Activated CD4-positive, alpha-beta T cell treated with anti-CD3 and anti-CD28 coated beads, Interleukin-2, amount 10 ng/mL, durations not matched to agents 7 days and 5 days (primary cell): ENCODE measurements at regions not wholly inside any gene's neighbourhood (a gene's known extent, or its start where the extent isn't known, plus 50 kb on each side); places are given as distances from the start of the nearest gene placed in this dataset.
"Not testable (repeated sequence)": the region's sequence is repeated elsewhere in the genome, so short reads cannot be mapped to it uniquely, and the experiment has no call there.

Source experiments
- CTCF ChIA-PET: fragments of 350-600 bp; sonication (Branson Sonifier 250); formaldehyde crosslinking; loops from one replicate; lab custom pipeline; 2021; ENCODE audit warnings: antibody characterized with exemption; lab: Charles Lee
- POLR2A ChIA-PET: fragments of 350-600 bp; sonication (Branson Sonifier 250); formaldehyde crosslinking; loops from one replicate; lab custom pipeline; 2021; ENCODE audit warnings: antibody characterized with exemption; lab: Charles Lee
- DNase-seq: peaks from one replicate; pipeline ENCODE4 v3.0.0-alpha.2; 2020
- H3K27ac Mint-ChIP-seq: one replicate; pipeline ENCODE4 v1.8.0; 2021; ENCODE audit warnings: mild to moderate bottlenecking, moderate library complexity, mixed read lengths
- H3K27me3 Mint-ChIP-seq: one replicate; pipeline ENCODE4 v1.8.0; 2021; ENCODE audit warnings: mixed read lengths
- H3K36me3 Mint-ChIP-seq: one replicate; pipeline ENCODE4 v1.8.0; 2021; ENCODE audit warnings: low read depth, mixed read lengths
- H3K4me1 Mint-ChIP-seq: one replicate; pipeline ENCODE4 v1.8.0; 2021; ENCODE audit warnings: mixed read lengths
- H3K4me3 Mint-ChIP-seq: one replicate; pipeline ENCODE4 v1.8.0; 2021; ENCODE audit warnings: mild to moderate bottlenecking, moderate library complexity, mixed read lengths
- H3K9me3 Mint-ChIP-seq: one replicate; pipeline ENCODE4 v1.8.0; 2021; ENCODE audit warnings: mixed read lengths

GRCh38 chr4:17033768-17034181 lies 135.3 kb upstream of the LDB2 start:
- Mint-ChIP-seq H3K4me3 (no peak overlapping the region), H3K36me3 (no peaks in the 10 kb centered on the region), H3K27ac (no peak overlapping the region), H3K27me3 (peaks cover 2% of the 10 kb centered on the region), H3K4me1 (no peaks in the 10 kb centered on the region), H3K9me3 (no peaks in the 10 kb centered on the region)
- ChIA-PET POLR2A (no interaction called here), CTCF (no interaction called here)
- DNase-seq = no peak

GRCh38 chr4:17033025-17033767 lies 134.8 kb upstream of the LDB2 start:
- CTCF ChIA-PET = no interaction called here

GRCh38 chr4:17030543-17030942 lies 132.1 kb upstream of the LDB2 start:
- DNase-seq = no peak
- Mint-ChIP-seq H3K27me3 (peaks cover 7% of the 10 kb centered on the region), H3K9me3 (no peaks in the 10 kb centered on the region), H3K36me3 (no peaks in the 10 kb centered on the region), H3K4me3 (no peak overlapping the region), H3K4me1 (no peaks in the 10 kb centered on the region), H3K27ac (no peak overlapping the region)
- POLR2A ChIA-PET = no interaction called here
- CTCF ChIA-PET = no interaction called here

More at GRCh38 chr4:17033025-17033767, 134.8 kb upstream of the LDB2 start:
- Mint-ChIP-seq H3K4me1 (no peaks in the 10 kb centered on the region), H3K27me3 (peaks cover 2% of the 10 kb centered on the region), H3K9me3 (no peaks in the 10 kb centered on the region), H3K36me3 (no peaks in the 10 kb centered on the region), H3K4me3 (no peak overlapping the region), H3K27ac (no peak overlapping the region)
- POLR2A ChIA-PET = no interaction called here
- DNase-seq = no peak

DNA sequence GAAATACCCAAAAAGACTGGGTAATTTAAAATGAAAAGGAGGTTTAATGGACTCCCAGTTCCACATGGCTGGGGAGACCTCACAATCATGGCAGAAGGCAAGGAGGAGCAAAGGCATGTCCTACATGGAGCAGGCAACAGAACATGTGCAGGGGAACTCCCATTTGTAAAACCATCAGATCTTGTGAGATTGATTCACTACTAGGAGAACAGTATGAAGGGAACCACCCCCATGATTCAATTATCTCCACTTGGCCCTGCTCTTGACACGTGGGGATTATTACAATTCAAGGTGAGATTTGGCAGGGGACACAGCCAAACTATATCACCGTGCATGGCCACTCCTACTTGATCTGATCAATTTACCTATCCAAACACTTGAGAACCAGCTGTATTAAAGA lies 131.5 kb upstream of the LDB2 start:
- peaks cover 6% of the 10 kb centered on the region for H3K27me3 Mint-ChIP-seq

DNA sequence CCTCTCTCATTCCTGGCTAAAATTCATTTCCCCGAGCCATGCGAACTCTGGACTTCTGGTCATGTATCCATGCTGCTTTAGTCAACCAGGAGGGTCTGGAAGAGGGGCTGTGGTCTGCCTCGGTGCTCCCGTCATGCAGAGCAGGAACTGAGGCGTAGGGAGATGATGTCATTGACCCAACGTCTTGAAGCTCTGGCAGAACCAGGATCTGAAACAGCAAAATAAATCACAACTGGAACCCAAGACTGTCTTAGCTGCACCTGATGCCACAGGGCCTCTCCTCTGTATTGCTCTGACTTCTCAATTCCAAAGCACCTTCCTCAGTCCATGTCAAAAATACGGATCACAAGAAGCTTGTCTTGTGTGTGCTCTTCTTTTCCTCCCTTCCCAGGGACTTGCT lies 131.0 kb upstream of the LDB2 start:
- Mint-ChIP-seq H3K27me3 (peaks cover 5% of the 10 kb centered on the region), H3K4me1 (no peaks in the 10 kb centered on the region), H3K4me3 (no peak overlapping the region), H3K27ac (no peak overlapping the region), H3K36me3 (no peaks in the 10 kb centered on the region), H3K9me3 (no peaks in the 10 kb centered on the region)
- CTCF ChIA-PET = no interaction called here
- POLR2A ChIA-PET = no interaction called here
- DNase-seq = no peak

More for the DNA sequence above, 131.5 kb upstream of the LDB2 start:
- H3K4me3 Mint-ChIP-seq = no peak overlapping the region
- ChIA-PET POLR2A (no interaction called here), CTCF (no interaction called here)
- DNase-seq = no peak
- no peak overlapping the region for H3K27ac Mint-ChIP-seq
- H3K36me3 Mint-ChIP-seq = no peaks in the 10 kb centered on the region
- no peaks in the 10 kb centered on the region for H3K9me3 Mint-ChIP-seq
- no peaks in the 10 kb centered on the region for H3K4me1 Mint-ChIP-seq

DNA sequence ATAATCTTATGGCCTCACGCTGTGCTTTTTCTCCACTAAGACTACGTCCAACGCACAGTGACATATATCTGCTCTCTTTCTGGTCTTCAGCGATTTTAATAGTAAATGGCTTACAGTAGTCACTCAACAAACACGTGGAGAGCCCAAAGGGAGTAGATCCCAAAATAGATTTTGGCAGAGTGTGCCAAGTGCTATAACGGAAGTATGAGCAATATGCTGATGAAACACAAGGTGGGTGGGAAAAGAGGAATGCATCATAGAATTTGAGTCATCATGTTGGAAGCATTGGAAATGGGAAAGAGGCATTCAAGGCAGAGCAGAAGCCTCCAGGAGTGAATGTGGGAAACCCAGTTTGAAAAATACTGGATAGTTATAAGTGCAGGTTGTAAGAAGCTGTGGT lies 129.1 kb upstream of the LDB2 start:
- H3K27me3 Mint-ChIP-seq = peaks cover 5% of the 10 kb centered on the region
- H3K4me3 Mint-ChIP-seq = no peak overlapping the region
- no peak for DNase-seq
- ChIA-PET CTCF (no interaction called here), POLR2A (no interaction called here)
- H3K27ac Mint-ChIP-seq = no peak overlapping the region
- no peaks in the 10 kb centered on the region for H3K9me3 Mint-ChIP-seq
- no peaks in the 10 kb centered on the region for H3K4me1 Mint-ChIP-seq
- no peaks in the 10 kb centered on the region for H3K36me3 Mint-ChIP-seq

DNA sequence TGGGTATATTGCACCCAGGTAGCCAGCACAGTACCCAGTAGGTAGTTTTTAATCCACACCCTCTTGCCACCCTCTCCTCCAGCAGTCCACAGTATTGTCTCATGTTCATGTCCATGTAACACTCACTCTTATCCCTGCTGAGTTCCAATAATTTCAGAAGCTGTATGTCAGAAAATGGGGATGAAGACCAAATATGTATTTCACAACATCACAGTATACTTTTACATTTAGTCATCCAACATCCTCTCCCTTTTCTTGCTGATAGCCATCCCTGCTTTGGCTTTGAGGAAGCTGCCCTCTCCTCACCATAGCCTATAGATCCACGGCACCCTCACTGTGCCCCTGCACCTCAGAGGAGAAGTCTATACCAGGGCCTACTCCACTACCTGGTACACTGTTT lies 126.0 kb upstream of the LDB2 start:
- no peak for DNase-seq
- Mint-ChIP-seq H3K4me3 (no peak overlapping the region), H3K4me1 (no peaks in the 10 kb centered on the region), H3K9me3 (no peaks in the 10 kb centered on the region), H3K27ac (no peak overlapping the region), H3K36me3 (no peaks in the 10 kb centered on the region), H3K27me3 (peaks cover 5% of the 10 kb centered on the region)
- POLR2A ChIA-PET = no interaction called here
- CTCF ChIA-PET = no interaction called here

GRCh38 chr4:17020901-17021300 lies 122.5 kb upstream of the LDB2 start:
- POLR2A ChIA-PET = no interaction called here
- no peaks in the 10 kb centered on the region for H3K36me3 Mint-ChIP-seq
- CTCF ChIA-PET = interaction anchor here (1.0 kb wide), 1 partner anchor 40 kb away, joined by 3 read pairs; no protein-coding TSS in a partner anchor
- DNase-seq = no peak
- H3K9me3 Mint-ChIP-seq = no peaks in the 10 kb centered on the region
- no peak overlapping the region for H3K27ac Mint-ChIP-seq
- H3K4me1 Mint-ChIP-seq = no peaks in the 10 kb centered on the region
- no peak overlapping the region for H3K4me3 Mint-ChIP-seq
- H3K27me3 Mint-ChIP-seq = peaks cover 7% of the 10 kb centered on the region

- no peaks in the 10 kb centered on the region for H3K4me1 Mint-ChIP-seq
- H3K27ac Mint-ChIP-seq = no peak overlapping the region
- H3K36me3 Mint-ChIP-seq = no peaks in the 10 kb centered on the region
- peaks cover 7% of the 10 kb centered on the region for H3K27me3 Mint-ChIP-seq
- ChIA-PET CTCF (no interaction called here), POLR2A (no interaction called here)
- no peak for DNase-seq
- H3K4me3 Mint-ChIP-seq = no peak overlapping the region
- H3K9me3 Mint-ChIP-seq = no peaks in the 10 kb centered on the region
Measured at GRCh38 chr4:17020451-17020850, 122.0 kb upstream of the LDB2 start.

GRCh38 chr4:17018621-17019020 lies 120.2 kb upstream of the LDB2 start:
- H3K27ac Mint-ChIP-seq, H3K9me3 Mint-ChIP-seq, POLR2A ChIA-PET, H3K4me1 Mint-ChIP-seq, H3K27me3 Mint-ChIP-seq, H3K4me3 Mint-ChIP-seq, CTCF ChIA-PET, DNase-seq, H3K36me3 Mint-ChIP-seq: not testable (repeated sequence)

DNA sequence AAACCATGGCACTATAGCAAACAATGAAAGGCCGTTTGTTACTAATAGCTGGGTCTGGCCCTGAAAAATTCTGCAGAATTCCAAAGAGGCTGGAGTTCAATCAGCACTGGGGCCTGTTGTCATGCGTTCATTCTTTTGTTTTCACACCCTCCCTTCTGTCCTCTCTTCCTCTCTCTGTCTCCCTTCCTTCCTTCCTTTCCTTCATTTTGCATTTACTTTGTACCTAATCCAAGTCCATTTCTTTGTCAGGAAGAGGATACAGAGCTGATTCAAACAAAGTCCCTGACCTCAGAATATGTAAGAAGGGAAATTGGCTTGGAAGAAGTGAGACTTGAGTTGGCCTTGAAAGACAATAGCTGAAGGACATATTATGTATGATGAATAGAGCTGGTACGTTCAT lies 119.6 kb upstream of the LDB2 start:
- ChIA-PET CTCF (no interaction called here), POLR2A (no interaction called here)
- Mint-ChIP-seq H3K4me3 (no peak overlapping the region), H3K27me3 (peaks cover 7% of the 10 kb centered on the region), H3K9me3 (no peaks in the 10 kb centered on the region), H3K27ac (no peak overlapping the region), H3K4me1 (no peaks in the 10 kb centered on the region), H3K36me3 (no peaks in the 10 kb centered on the region)
- DNase-seq = no peak

DNA sequence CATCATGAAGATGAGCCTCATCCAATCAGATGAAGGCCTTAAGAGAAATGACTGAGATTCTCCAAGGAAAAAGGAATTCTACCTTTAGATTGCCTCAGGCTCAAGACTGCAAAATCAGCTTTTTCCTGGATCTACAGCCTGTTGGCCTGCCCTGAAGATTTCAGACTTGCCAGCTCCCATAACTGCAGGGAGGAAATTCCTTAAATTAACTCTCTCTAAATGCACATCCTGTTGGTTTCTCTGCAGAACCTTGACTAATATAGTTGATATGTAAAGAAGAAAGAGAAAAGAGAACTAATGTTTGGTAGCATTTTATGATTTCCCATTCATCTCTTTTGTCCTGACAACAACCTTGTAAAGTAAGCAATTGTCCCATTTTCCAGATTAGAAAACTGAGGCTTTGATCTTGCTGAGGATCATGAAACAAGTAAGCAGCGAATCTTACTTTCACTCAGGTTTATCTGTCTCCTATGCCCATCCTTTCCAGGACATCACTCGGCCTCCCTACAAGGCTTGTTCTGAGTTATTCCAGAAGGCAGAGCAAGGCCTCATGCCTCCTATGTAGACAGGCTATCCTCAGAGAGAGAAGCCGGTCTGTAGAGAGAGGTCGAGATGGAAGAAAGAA lies 115.0 kb upstream of the LDB2 start:
- POLR2A ChIA-PET = no interaction called here
- Mint-ChIP-seq H3K27me3 (peaks cover 7% of the 10 kb centered on the region), H3K36me3 (no peaks in the 10 kb centered on the region), H3K9me3 (no peaks in the 10 kb centered on the region), H3K4me3 (no peak overlapping the region), H3K4me1 (no peaks in the 10 kb centered on the region), H3K27ac (no peak overlapping the region)
- CTCF ChIA-PET = no interaction called here
- no peak for DNase-seq

- Mint-ChIP-seq H3K36me3 (no peaks in the 10 kb centered on the region), H3K27me3 (no peaks in the 10 kb centered on the region), H3K27ac (no peak overlapping the region), H3K9me3 (no peaks in the 10 kb centered on the region), H3K4me1 (no peaks in the 10 kb centered on the region), H3K4me3 (no peak overlapping the region)
- POLR2A ChIA-PET = no interaction called here
- no peak for DNase-seq
- CTCF ChIA-PET = interaction anchor here (0.5 kb wide), 1 partner anchor 165 kb away, joined by 3 read pairs; no protein-coding TSS in a partner anchor
Measured at GRCh38 chr4:17012451-17012850, 114.0 kb upstream of the LDB2 start.
